GF-D8 (cell line): ENCODE measurements at regions not wholly inside any gene's neighbourhood (a gene's known extent, or its start where the extent isn't known, plus 50 kb on each side); places are given as distances from the start of the nearest gene placed in this dataset.

Experiments used
- DNase-seq: peaks from one replicate; lab custom pipeline; 2025; lab: John Stamatoyannopoulos, UW

DNA sequence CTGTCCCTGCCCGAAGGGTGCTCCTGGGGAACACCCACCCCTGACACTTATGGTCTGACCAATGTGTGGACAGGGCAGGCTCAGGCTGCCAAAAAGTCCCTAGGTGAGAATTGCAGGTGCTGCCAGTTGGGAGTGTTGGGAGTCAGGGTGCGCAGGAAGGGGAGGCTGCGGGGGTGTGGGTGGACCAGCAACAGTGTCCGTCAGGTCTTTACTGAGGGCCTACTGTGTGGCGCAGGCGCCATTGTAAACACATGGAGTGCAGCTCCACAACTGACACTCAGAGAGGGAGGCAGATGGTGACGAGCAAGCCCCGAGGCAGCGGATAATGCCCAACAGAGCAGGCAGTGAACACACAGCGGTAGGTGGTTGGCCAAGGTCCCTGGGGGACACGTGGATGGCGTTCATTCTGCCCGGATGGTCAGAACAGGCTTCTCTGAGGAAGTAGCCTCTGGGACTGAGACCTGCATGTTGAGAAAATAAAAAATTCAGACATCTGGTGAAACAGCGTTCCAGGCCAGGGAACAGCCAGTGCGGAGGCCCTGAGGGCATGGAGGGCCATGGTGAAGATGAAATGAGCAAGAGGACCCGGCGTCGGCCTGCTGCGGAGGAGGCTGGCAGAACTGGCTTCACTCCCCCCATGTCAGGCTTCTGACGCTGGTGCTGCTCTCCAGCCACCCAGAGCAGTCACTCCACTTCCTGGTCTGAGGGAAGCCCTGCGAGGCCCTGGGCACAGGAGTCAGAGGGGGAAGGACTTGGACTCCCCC, 136.2 kb upstream of the ZBTB40 start:
- no peak for DNase-seq

DNA sequence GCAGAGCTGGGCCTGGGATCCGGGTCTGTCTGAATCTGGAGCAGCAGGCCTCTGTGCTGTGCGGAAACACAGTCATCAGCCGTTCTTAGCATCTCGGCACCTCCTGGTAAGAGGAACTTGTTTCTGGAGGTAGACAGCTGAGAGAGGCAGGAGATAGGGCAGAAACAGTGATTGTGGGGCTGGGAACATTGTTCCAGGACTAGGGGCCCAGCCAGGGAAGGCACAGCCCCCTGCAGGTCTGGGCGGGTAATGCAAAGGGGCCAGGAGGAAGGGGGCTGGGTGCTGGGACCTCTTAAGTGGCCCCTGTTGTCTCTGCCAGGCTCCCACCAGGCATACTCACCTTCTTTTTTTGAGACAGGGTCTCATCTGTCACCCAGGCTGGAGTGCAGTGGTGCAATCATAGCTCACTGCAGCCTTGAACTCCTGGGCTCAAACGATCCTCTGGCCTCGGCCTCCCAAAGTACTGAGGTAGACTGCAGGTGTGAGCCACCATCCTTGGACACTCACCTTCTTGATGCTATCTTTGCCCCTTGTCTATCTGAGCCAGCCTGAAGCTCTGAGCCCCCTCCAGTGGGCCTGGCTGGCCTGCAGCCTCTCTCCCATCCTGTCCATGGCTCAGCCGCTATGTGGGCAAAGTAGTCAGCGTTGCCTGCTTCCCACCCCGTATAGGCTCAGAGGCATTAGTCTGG, 134.3 kb upstream of the ZBTB40 start:
- DNase-seq, result no peak

DNA sequence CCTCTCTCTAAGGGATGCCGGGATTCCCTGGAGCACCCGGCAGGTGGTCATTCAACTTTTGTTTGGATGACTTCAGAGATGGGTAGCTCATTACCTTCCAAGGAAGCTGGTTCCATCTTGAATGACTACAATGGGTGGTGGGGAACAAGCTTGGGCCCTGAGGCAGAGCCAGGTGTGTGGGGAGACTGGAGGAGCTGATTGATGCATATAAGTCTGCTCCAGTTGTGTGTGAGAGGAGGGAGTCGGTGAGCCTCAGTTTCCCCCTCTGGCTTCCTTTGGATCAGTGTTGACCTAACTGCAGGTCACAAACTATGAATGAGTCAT, 133.8 kb upstream of the ZBTB40 start:
- no peak for DNase-seq

DNA sequence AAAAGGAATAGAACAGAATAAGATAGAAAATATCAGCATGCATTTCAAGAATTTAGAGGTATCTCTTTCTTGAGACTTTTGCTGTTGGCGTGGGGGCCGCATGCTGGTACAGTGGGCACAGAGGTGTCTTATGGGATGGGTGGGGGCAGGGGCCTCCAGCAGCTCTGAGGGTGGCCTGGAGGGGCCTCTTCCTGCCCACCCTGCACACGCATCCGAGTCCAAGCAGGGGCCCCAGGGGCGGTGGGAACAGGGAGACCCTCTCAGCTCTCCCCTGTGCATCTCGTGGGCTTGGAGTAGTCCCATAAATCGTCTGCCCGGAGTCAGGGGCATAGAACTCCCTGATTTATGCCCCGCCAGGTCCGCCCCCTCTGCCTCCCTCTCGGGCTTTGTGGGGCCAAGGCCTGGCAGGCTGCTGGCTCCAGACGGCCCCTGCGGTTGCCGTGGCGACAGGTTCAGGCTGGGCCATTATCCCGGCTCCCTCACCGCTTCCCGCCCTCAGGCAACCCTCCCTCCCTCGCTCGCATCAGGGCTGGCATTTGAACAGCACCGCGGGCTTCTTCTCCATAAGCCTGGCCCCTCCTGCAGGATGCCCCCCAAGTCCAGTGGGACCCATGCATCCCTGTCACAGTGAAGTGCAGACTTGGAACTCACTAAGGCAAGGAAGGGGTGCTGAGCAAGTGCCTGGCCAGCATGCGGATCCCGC, 133.2 kb upstream of the ZBTB40 start:
- DNase-seq, result no peak

DNA sequence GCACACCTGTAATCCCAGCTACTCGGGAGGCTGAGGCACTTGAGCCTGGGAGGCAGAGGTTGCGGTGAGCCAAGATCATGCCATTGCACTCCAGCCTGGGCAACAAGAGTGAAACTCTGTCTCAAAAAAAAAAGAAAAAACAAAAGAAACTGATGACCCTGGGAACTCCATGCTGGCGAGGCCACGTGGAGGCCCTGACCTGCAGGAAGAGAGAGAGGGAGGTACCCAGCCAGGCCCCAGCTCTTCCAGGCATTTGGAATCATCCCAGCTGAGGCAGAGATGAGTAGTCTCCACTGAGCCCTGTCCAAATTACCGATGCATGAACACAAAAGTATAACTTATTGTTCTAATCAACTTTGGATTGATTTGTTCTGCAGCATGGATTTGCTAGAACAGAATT, 132.0 kb upstream of the ZBTB40 start:
- no peak for DNase-seq

DNA sequence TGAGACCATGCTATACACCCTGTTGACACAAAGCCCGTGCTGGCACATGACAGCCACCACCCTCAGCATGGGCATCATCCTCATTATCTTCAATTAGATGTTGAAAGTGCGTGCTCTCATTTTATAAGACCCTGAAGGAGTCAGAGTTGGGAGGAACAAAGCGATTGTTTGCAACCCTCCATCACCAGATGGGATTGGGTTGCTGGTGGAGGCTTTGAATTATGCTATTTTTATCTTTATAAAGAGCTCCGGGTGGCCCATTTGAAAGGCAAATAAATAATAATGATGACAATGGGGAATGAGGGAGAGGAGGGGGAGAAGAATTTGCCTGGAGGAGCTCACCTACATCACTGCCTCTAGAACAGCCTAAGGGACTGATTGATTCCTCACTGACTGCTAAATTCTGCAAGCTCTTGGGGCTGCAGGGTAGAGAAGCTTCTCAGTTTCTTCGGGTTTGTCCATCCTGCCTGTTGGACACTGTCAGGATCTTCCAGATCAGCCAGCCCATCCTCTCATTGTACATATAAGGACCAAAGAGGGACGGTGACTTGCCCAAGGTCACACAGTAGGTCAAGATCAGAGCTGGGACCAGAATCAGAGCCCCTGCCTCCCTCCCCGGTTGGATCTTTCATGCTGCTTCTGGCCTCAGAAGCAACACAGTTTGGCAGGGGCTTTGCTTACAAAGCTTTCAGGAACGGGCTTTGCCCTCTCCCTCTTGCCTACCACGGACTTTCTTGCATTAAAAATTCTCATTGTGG, 130.9 kb upstream of the ZBTB40 start:
- DNase-seq, result no peak

DNA sequence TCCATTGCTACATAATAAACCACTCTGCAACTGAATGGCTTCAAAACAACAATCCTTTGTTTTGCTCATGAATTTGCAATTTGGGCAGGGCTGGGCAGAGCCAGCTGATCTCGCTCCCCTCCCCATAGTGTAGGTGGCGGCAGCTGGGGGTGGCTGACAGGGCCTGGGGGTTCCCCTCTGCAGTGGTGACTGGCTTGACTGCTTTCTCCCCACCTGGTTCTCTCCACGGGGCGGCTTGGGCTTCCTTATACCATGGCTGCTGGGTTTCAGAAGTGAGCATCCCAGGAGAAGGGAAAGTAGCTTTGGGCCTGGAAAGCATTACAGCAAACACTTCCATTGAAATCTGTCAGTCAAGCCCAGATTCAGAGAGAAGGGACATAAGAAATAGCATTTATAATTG, 129.7 kb upstream of the ZBTB40 start:
- DNase-seq, result no peak

DNA sequence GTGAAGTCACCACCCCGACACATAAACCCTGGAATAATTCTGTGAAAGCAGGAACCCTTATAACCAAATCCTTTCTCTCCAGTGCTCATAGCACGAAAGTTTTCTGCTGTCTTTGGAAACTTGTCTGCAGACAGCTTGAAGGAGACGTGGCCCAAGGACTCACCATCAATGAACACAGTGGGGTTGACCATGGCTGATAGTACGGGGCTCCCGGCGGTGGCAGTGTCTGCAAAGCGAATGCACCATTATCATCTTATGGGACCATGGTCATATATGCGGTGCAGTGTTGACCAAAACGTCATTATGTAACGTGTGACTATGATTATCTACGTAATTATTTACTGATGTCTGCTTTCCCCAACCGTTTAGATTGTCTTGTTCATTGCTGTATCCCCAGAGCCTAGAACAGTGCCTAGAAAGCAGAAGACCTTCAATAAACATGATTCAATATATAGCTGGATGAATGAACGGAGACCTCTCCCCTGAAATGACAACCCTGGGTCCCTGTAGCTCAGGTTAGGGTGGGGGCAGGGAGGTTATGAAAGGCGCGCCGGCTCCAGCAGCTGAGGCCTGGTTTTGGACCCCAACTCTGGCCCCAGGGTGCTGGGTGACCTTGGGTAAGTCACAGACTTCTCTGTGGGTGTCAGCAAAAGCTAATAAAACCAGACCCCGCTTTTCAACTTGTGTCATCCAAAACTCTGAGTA, 128.4 kb upstream of the ZBTB40 start:
- no peak for DNase-seq

DNA sequence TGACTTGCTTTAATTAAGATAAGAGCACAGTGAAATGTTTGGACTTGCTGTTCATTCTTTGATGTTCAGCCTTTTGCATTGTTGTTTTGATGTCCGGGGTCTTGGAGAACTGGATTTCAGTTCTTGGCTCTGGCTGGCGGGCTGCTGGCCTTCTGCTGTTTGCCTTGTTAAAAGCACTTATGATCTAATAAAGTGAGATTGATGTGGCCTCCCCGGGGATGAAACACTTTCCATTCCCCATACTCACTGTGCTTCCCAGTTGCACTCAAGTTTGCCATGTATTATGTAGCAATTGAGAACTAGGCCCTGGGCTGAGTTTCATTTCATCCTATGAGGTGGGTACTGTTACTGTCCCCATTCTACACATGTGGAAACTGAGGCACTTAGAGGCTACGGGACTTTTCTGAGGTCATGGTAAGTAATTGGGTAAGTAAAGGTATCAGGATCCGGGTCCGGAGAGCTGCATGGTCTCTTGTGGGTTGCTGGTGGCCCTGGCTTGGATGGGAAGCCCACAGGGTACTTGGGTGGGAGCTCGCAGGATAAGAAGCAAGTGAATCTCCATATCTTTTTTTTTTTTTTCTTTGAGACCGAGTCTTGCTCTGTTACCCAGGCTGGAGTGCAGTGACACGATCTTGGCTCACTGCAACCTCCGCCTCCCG, 127.7 kb upstream of the ZBTB40 start:
- no peak for DNase-seq

DNA sequence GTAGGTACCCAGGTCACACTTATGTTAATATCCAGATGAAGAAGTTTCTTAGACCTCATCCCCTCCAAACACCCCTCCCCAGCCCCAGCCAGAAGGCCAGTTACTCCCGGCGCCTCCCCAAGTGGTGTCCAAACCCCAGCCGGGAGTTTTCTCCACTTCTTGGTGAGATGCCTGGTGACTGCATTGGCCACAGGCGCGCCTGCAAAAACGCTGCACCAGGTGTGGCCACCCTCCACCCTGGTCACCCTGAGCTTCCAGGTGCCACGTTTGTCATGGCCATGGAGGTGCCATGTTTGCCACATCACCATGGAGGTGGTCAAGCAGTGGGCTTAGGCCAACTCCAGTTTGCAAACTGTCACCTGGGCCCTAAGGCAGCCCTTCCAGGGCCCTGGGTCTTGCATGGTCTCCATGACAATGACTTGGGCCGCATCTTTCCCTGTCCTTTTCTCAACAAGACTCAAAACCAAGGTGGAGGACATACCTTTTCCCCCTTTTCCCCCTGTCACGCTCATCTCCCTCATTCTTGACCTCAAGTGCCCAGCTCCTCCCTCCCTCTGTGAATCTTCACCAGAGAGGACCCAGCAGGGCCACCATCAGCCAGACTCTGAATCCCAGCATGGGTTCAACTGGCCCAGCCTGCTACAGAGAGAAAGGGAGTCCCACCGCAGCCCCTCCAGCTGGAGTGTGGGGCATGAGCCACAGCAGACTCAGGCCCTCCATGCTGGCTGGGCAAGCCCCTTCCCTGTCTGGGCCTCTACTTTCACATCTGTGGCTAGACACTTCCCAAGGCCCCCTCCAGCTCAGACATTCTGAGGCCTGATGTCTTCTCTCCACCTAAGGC, 125.9 kb upstream of the ZBTB40 start:
- no peak for DNase-seq

DNA sequence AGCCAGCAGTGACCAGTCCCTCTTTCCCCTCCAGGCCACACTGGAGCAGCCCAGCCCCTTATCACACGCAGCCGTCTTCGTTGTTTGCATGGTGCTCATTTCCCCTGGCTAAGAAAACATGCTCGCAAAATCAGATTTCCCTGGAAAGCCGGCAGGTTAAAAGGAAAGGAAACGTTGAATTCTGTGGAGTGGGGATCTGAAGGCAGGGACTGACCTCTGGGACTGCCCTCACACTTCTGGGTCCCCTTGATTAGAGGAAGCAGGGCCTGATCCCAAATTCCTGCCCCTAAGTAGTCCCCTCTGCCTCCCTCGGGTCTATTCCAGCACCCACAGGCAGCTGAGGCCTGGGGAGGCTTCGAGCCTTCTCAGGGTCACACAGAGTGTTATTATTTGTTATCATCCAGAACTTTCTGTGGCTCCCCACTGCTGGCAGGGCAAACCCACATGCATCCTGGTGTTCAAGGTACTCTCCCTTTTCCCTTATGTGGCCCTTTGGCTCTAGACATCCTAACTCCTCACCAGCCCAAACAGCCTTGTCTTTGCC, 125.2 kb upstream of the ZBTB40 start:
- DNase-seq, result no peak

DNA sequence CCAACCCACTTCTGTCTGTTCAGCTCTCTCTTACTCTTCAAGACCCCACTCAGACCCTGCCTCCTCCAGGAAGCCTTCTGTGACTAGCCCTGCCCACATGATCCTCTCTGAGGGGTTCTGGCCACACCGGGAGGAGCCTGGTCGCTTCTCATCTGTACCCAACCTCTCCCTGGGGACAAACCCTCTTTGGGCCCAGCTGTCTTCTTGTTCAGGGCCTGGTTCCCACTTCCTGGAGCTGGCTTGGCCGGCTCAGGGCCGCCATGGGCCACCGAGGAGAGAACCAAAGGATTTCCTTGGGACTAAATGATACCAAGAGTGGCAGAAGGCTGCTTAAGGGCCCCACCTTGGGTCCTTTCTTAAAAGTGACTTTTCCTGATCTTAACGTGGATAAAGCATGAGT, 124.7 kb upstream of the ZBTB40 start:
- DNase-seq, result no peak

DNA sequence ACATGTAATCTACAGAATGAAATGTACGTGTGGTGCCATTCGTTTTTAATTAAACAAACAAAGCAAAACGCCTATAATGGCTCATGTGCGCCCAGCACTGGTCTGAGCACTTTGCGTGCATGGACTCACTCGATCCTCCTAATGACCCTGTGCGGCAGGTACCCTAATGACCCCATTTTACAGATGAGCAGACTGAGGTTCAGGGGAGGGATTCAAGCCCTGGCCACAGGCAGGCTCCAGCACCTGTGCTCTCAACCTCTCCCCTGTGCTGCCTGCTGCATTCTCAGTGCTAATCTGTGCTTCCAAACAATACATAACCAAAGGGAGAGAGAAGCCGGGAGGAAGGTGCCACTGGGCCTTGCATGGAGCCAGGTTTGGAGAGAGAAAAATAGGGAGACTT, 124.2 kb upstream of the ZBTB40 start:
- no peak for DNase-seq

DNA sequence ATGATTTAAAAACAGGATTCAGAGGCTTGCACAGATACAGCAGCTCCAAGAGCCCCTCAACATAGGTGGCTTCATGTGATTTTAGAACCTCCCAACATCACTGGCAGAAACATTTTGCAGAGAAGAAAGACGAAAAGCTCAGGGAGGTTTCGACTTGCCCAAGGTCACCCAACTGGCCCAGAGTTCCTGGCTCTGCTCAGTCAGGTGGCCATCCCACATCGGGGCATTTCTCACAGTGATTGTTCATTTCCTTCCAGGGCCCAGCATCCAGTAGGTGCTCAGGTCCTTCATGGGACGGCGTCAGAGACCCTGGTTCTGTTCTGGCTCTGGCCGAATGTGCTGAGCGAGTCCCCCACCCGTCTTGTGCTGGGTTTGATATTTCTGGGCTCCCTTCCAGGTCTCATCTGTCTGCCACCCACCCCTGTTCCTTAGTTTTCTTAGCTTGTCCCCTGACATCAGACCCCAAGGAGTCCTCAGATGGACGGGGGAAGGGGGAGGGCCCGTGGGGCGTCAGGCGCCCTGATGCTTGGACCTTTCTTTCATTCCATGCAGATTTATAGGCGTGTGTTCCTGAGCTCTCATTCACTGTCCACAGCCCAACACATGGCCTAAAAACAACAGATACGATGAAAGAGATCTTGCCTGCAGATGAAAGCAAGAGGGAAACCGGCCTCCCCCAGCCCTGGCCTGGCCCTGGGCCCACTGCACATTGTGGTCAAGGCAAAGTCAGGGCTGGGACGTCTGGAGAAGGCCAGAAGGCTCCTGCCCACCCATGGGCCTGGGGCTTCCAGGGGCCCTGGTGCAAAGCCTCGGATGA, 123.1 kb upstream of the ZBTB40 start:
- DNase-seq, result no peak

DNA sequence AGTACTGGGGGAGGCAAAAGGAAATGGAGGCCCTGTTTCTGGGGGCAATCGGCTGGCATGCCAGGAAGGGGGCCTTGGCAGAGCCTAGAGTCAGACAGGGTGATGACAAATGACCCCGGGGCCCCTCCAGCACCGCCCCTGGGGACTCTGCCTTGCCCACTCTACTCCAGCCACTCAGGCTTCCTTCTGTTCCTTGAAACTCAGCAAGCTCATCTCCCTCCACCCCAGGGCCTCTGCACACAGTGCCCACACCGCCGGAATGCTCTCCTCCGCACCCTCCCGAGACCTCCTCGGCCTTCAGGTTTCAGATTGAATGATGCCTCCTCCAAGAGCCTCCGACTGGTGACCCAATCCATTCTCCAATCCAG, 122.5 kb upstream of the ZBTB40 start:
- no peak for DNase-seq

DNA sequence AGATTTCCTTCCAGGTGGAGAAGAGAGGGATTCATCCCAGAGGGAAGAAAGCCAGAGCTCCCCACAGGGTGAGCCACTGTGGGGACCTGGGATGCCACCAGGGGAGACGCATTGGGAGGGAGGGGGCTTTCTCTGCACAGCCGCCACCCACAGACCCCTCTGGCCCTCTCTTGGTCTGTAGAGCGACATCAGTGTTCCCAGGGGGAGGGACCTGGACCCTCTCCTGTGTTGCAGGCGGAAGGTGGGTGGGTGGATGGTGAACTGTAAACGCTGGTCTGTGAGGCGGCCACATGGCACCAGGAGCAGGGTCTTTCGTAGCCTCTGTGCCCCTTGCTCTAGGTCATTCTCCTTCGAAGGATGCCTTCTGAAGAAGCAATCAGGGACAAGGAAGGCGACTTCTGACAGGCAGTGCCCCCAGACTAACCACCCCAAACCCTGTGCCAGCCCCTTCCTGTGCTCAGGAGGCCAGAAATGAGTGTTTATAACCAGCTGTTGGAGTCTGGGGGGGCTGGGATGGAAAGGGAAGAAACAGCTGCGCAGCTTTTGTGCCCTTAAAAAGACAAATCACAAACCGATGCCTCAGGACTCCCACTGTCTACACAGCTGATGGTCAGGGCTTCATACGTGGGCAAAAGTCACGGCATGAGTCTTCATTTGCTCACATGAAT, 121.4 kb upstream of the ZBTB40 start:
- DNase-seq, result no peak

DNA sequence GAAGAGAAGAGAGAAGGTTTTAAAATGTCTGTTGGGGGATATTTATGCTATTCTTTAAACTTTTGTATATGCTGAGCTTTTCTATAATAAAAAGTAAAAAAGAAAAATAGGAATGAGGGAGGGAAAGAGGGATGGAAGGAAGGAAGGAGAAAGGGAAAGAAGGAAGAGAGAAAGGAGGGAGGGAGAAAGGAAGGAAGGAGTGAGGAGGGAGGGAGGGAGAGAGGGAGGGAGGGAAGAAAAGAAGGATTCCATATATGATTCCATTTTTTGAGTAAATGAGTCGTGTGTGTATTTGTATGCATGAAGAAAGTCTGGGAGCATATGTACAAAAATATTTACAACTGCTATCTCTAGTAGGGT, 120.9 kb upstream of the ZBTB40 start:
- no peak for DNase-seq

DNA sequence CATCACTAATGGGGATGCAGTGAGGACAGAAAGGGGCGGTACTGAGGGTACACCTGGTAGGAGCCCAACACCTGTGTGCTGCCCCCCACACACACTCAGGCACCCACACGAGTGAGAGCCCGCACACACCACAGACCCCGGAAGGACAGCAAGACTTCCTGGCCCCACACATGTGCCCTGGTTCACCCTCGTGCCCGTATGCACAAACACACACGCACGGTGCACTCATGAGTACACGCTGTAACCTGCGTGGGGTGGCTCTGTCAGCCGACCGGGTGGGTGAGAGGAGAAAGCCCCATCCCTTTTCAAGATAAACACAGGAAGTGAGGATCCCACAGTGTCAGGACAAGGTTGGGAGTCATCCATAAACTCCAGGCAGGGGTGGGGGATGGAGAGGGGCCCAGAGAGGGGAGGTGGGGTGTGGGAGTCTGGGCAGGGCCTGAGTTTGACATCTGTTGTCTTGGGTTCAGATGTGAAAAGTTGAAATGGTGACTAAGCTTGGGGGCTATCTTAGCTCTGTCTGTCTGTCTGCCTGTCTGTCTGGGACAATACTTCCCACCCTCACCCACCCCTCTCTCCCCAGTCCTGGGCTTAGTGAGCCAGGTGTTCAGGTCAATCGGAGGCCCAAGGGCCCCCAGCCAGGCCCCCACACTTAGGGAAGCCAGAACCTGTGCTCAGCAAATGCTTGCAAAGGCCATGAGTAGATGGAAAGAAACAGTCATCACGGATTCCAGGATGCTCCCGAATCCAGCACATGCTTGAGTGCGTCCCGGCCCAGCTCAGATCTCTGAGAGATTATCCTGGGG, 119.8 kb upstream of the ZBTB40 start:
- no peak for DNase-seq
